DMS 273 (cell line): ENCODE measurements at regions not wholly inside any gene's neighbourhood (a gene's known extent, or its start where the extent isn't known, plus 50 kb on each side); places are given as distances from the start of the nearest gene placed in this dataset.
A peak's percentile ranks its signal among the peaks of the same experiment; 100 is the strongest.
"Not testable (repeated sequence)": the region's sequence is repeated elsewhere in the genome, so short reads cannot be mapped to it uniquely, and the experiment has no call there.

Experiments used
- DNase-seq: peaks from one replicate; lab custom pipeline; 2025; ENCODE audit not compliant: unreplicated experiment; lab: John Stamatoyannopoulos, UW

GRCh38 chr6:106749609-106750008 is 120.2 kb downstream of the QRSL1 start:
- DNase-seq: no peak

- DNase-seq: peak; percentile 40
Measured at GRCh38 chr6:106748547-106749207, 119.3 kb downstream of the QRSL1 start.

GRCh38 chr6:106747139-106747538 is 117.8 kb downstream of the QRSL1 start:
- no peak for DNase-seq

GRCh38 chr6:106746652-106747051 is 117.3 kb downstream of the QRSL1 start:
- no peak for DNase-seq

- peak; percentile 28 for DNase-seq
Measured at GRCh38 chr6:106745824-106746582, 116.6 kb downstream of the QRSL1 start.

- peak; percentile 40 for DNase-seq
Measured at GRCh38 chr6:106745197-106745770, 115.9 kb downstream of the QRSL1 start.

- no peak for DNase-seq
Measured at GRCh38 chr6:106744781-106745180, 115.4 kb downstream of the QRSL1 start.

GRCh38 chr6:106744029-106744428 is 114.7 kb downstream of the QRSL1 start:
- DNase-seq: not testable (repeated sequence)

- DNase-seq: no peak
Measured at GRCh38 chr6:106743612-106744011, 114.2 kb downstream of the QRSL1 start.

GRCh38 chr6:106740287-106740686 is 110.9 kb downstream of the QRSL1 start:
- DNase-seq: no peak

- no peak for DNase-seq
Measured at GRCh38 chr6:106739387-106739786, 110.0 kb downstream of the QRSL1 start.

- no peak for DNase-seq
Measured at GRCh38 chr6:106736502-106736901, 107.1 kb downstream of the QRSL1 start.

- no peak for DNase-seq
Measured at GRCh38 chr6:106735828-106736227, 106.5 kb downstream of the QRSL1 start.

GRCh38 chr6:106735136-106735633 is 105.8 kb downstream of the QRSL1 start:
- no peak for DNase-seq

GRCh38 chr6:106733386-106733785 is 104.0 kb downstream of the QRSL1 start:
- no peak for DNase-seq

- no peak for DNase-seq
Measured at GRCh38 chr6:106732376-106732940, 103.1 kb downstream of the QRSL1 start.

- no peak for DNase-seq
Measured at GRCh38 chr6:106731843-106732160, 102.4 kb downstream of the QRSL1 start.

- no peak for DNase-seq
Measured at GRCh38 chr6:106731144-106731842, 101.9 kb downstream of the QRSL1 start.

GRCh38 chr6:106730718-106731117 is 101.3 kb downstream of the QRSL1 start:
- no peak for DNase-seq

- DNase-seq: no peak
Measured at GRCh38 chr6:106730264-106730663, 100.9 kb downstream of the QRSL1 start.

GRCh38 chr6:106729841-106730240 is 100.5 kb downstream of the QRSL1 start:
- DNase-seq: no peak
